GM21360 (cell line): ENCODE measurements at regions not wholly inside any gene's neighbourhood (a gene's known extent, or its start where the extent isn't known, plus 50 kb on each side); places are given as distances from the start of the nearest gene placed in this dataset.

Source experiments
- ATAC-seq: cut with Tn5 transposase; IDR thresholded peaks from one replicate; pipeline ENCODE4 v1.9.1; 2021; ENCODE audit warnings: mild to moderate bottlenecking, moderate library complexity; ENCODE audit not compliant: unreplicated experiment

GRCh38 chr9:75609401-75609800 lies 281.1 kb upstream of the PCSK5 start:
- ATAC-seq = no peak

GRCh38 chr9:75610246-75610645 lies 280.2 kb upstream of the PCSK5 start:
- no peak for ATAC-seq

GRCh38 chr9:75612205-75612604 lies 278.3 kb upstream of the PCSK5 start:
- no peak for ATAC-seq

- no peak for ATAC-seq
Observed at GRCh38 chr9:75612754-75613153, 277.7 kb upstream of the PCSK5 start.

- no peak for ATAC-seq
Observed at GRCh38 chr9:75615284-75615683, 275.2 kb upstream of the PCSK5 start.

- no peak for ATAC-seq
Observed at GRCh38 chr9:75616052-75616451, 274.4 kb upstream of the PCSK5 start.

GRCh38 chr9:75616841-75617566 lies 273.5 kb upstream of the PCSK5 start:
- no peak for ATAC-seq

- ATAC-seq = no peak
Observed at GRCh38 chr9:75623462-75623861, 267.0 kb upstream of the PCSK5 start.

GRCh38 chr9:75624998-75625397 lies 265.5 kb upstream of the PCSK5 start:
- no peak for ATAC-seq

- ATAC-seq = no peak
Observed at GRCh38 chr9:75626860-75627259, 263.6 kb upstream of the PCSK5 start.

GRCh38 chr9:75628952-75629351 lies 261.5 kb upstream of the PCSK5 start:
- ATAC-seq = no peak

GRCh38 chr9:75633451-75634057 lies 256.9 kb upstream of the PCSK5 start:
- ATAC-seq = no peak

GRCh38 chr9:75636427-75637045 lies 253.9 kb upstream of the PCSK5 start:
- ATAC-seq = no peak

GRCh38 chr9:75639971-75640610 lies 250.4 kb upstream of the PCSK5 start:
- no peak for ATAC-seq

- no peak for ATAC-seq
Observed at GRCh38 chr9:75642522-75642921, 248.0 kb upstream of the PCSK5 start.

GRCh38 chr9:75644649-75645048 lies 245.8 kb upstream of the PCSK5 start:
- no peak for ATAC-seq

GRCh38 chr9:75648034-75648433 lies 242.4 kb upstream of the PCSK5 start:
- no peak for ATAC-seq

GRCh38 chr9:75649060-75649459 lies 241.4 kb upstream of the PCSK5 start:
- no peak for ATAC-seq

GRCh38 chr9:75651709-75652108 lies 238.8 kb upstream of the PCSK5 start:
- ATAC-seq = no peak

GRCh38 chr9:75653335-75653734 lies 237.1 kb upstream of the PCSK5 start:
- ATAC-seq = no peak

- no peak for ATAC-seq
Observed at GRCh38 chr9:75653750-75654149, 236.7 kb upstream of the PCSK5 start.

- ATAC-seq = no peak
Observed at GRCh38 chr9:75657015-75657414, 233.5 kb upstream of the PCSK5 start.
